Retinal pigment epithelial cell (primary cell): ENCODE measurements at regions not wholly inside any gene's neighbourhood (a gene's known extent, or its start where the extent isn't known, plus 50 kb on each side); places are given as distances from the start of the nearest gene placed in this dataset.

ENCODE experiments used
- DNase-seq: peaks from one replicate; pipeline ENCODE4 v3.0.0-alpha.2; 2010; ENCODE audit warnings: low read depth
- H3K4me3 ChIP-seq: 2 replicates; pipeline ENCODE4 v1.5.1; 2011; ENCODE audit warnings: mild to moderate bottlenecking, low read length, control low read depth, moderate library complexity
- CTCF ChIP-seq: conservative IDR thresholded peaks from 2 replicates; pipeline ENCODE4 v1.5.1; 2011; ENCODE audit warnings: low read depth, low read length, control low read depth, inconsistent platforms

GRCh38 chr12:17214929-17215328 lies 609.0 kb upstream of the LMO3 start:
- TF ChIP-seq CTCF: no peak
- no peak overlapping the region for H3K4me3 ChIP-seq
- DNase-seq: no peak

- no peak for TF ChIP-seq CTCF
- no peak for DNase-seq
- H3K4me3 ChIP-seq: no peak overlapping the region
Observed at GRCh38 chr12:17206553-17206952, 600.6 kb upstream of the LMO3 start.

GRCh38 chr12:17204289-17205054 lies 598.5 kb upstream of the LMO3 start:
- no peak for TF ChIP-seq CTCF
- H3K4me3 ChIP-seq: no peak overlapping the region
- no peak for DNase-seq

- no peak for DNase-seq
- no peak overlapping the region for H3K4me3 ChIP-seq
- no peak for TF ChIP-seq CTCF
Observed at GRCh38 chr12:17203497-17203896, 597.5 kb upstream of the LMO3 start.

GRCh38 chr12:17197971-17198370 lies 592.0 kb upstream of the LMO3 start:
- no peak for DNase-seq
- H3K4me3 ChIP-seq: no peak overlapping the region
- no peak for TF ChIP-seq CTCF

- no peak overlapping the region for H3K4me3 ChIP-seq
- no peak for TF ChIP-seq CTCF
- DNase-seq: no peak
Observed at GRCh38 chr12:17192721-17193120, 586.8 kb upstream of the LMO3 start.

- TF ChIP-seq CTCF: no peak
- no peak overlapping the region for H3K4me3 ChIP-seq
Observed at GRCh38 chr12:17169726-17170471, 563.9 kb upstream of the LMO3 start.

More at GRCh38 chr12:17169726-17170471, 563.9 kb upstream of the LMO3 start:
- DNase-seq: no peak
